Activated CD4-positive, alpha-beta T cell treated with anti-CD3 and anti-CD28 coated beads, Interleukin-2, amount 10 ng/mL, durations not matched to agents 24 days and 14 days (primary cell): ENCODE measurements at regions not wholly inside any gene's neighbourhood (a gene's known extent, or its start where the extent isn't known, plus 50 kb on each side); places are given as distances from the start of the nearest gene placed in this dataset.
"Not testable (repeated sequence)": the region's sequence is repeated elsewhere in the genome, so short reads cannot be mapped to it uniquely, and the experiment has no call there.

Experiments used
- DNase-seq: peaks from one replicate; pipeline ENCODE4 v3.0.0; 2022
- H3K27ac Mint-ChIP-seq: one replicate; pipeline ENCODE4 v1.8.0; 2022; ENCODE audit warnings: mild to moderate bottlenecking, mixed read lengths
- H3K27me3 Mint-ChIP-seq: one replicate; pipeline ENCODE4 v1.8.0; 2022; ENCODE audit warnings: mixed read lengths
- H3K36me3 Mint-ChIP-seq: one replicate; pipeline ENCODE4 v1.8.0; 2022; ENCODE audit warnings: low read depth, mild to moderate bottlenecking, mixed read lengths
- H3K4me1 Mint-ChIP-seq: one replicate; pipeline ENCODE4 v1.8.0; 2021; ENCODE audit warnings: mixed read lengths
- H3K4me3 Mint-ChIP-seq: one replicate; pipeline ENCODE4 v1.8.0; 2022; ENCODE audit warnings: mild to moderate bottlenecking, moderate library complexity, mixed read lengths
- H3K9me3 Mint-ChIP-seq: one replicate; pipeline ENCODE4 v1.8.0; 2021; ENCODE audit warnings: mixed read lengths
- intact Hi-C: fragments of 100-400 bp; cut with micrococcal nuclease; formaldehyde crosslinking; loops from one replicate; pipeline ENCODE4 v1.15.1; 2023

DNA sequence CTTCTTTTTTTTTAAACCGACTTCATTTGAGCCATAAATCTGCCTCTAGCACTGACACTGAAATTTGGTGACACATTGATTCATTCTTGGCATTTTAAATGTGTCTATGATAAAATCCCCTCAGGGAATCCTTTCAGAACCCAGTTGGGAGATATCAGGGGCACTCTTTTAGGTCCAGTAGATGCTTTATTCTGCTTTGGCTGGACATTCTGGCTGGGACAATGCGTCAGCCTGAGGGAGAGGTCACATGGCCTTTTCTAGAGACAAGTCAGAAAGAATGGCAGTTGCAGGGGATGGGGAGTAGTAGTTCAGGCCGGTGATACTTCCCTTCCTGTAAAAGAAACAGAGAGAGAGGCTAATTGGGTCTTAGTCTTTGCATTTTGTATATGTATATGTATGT is 63.1 kb downstream of the TRIM43 start:
- H3K27me3 Mint-ChIP-seq, H3K9me3 Mint-ChIP-seq, H3K27ac Mint-ChIP-seq, intact Hi-C loops, H3K4me1 Mint-ChIP-seq, H3K36me3 Mint-ChIP-seq, H3K4me3 Mint-ChIP-seq, DNase-seq: not testable (repeated sequence)

DNA sequence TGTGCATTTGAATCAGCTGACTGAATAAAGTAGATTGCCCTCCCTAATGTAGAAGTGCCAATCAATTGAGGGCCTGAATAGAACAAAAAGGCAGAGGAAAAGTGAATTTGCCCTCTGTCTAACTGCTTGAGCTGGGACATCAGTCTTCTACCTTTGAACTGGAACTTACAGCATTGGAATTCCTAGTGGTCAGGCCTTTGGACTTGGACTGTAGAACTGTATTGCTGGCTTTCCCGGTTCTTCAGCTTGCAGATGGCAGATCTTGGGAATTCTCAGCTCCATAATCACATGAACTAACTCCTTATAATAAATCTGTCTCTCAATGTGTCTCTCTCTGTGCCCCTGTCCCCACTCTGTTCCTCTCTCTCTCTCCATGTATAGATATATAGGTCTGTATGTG is 64.8 kb downstream of the TRIM43 start:
- H3K9me3 Mint-ChIP-seq, H3K36me3 Mint-ChIP-seq, H3K27ac Mint-ChIP-seq, intact Hi-C loops, DNase-seq, H3K27me3 Mint-ChIP-seq, H3K4me1 Mint-ChIP-seq, H3K4me3 Mint-ChIP-seq: not testable (repeated sequence)

DNA sequence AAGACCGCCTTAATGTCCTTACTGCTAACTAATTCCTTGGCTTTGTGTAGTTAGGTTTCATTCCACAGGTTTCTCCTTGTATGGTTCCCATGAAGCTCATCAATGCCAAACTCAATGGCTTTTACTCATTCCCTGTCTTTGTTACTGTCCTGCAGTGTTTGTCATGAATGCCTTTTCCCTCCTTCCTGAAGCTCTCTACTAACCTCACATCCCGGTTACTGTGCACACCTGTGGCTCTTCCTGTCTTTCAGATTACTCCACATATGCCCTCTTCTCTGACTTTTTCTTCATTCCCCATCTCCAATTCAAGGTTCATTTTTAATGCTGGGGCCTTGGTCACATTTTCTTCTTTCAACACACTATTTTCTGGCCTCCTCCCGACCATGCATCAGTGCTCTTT is 66.1 kb downstream of the TRIM43 start:
- H3K27ac Mint-ChIP-seq, intact Hi-C loops, H3K9me3 Mint-ChIP-seq, H3K27me3 Mint-ChIP-seq, H3K4me3 Mint-ChIP-seq, H3K36me3 Mint-ChIP-seq, H3K4me1 Mint-ChIP-seq, DNase-seq: not testable (repeated sequence)

DNA sequence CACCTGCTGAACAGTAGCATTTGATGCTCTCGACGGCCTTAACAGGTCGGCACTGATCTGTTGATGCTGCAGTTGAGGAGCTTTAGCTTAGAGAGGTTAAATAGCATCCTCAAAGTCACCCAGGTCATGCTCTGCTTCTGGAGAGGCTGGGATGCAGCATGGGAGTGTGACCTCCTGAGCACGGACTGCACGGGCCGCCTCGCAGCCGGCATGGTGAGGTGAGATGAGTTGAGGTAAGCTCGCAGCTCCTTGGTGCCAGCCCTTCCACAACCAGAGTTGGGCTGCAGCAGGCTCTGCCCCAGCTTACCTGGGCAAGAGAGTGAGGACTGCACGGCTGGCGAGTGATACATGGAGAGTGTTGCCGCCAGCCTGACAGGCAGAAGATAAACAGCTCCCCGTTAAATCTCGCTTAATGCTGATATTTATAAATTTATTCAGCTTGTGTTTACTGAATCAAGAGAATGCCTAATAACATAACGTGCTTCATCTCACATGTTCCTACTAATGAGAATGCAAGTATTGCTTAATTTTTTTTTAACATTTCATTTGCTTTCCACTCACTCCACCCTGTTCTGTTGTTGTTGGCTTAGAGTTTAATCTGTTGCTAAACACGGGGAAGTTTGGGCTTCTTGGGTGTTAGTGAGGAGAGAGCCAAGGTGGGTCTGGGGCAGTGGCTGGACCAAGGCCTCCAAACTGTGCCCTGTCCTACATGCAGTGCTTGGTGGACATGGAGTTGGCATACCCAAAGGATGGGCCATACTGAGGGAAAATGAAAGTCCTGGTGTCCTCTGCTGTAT is 69.2 kb downstream of the TRIM43 start:
- H3K4me1 Mint-ChIP-seq, H3K36me3 Mint-ChIP-seq: not testable (repeated sequence)

DNA sequence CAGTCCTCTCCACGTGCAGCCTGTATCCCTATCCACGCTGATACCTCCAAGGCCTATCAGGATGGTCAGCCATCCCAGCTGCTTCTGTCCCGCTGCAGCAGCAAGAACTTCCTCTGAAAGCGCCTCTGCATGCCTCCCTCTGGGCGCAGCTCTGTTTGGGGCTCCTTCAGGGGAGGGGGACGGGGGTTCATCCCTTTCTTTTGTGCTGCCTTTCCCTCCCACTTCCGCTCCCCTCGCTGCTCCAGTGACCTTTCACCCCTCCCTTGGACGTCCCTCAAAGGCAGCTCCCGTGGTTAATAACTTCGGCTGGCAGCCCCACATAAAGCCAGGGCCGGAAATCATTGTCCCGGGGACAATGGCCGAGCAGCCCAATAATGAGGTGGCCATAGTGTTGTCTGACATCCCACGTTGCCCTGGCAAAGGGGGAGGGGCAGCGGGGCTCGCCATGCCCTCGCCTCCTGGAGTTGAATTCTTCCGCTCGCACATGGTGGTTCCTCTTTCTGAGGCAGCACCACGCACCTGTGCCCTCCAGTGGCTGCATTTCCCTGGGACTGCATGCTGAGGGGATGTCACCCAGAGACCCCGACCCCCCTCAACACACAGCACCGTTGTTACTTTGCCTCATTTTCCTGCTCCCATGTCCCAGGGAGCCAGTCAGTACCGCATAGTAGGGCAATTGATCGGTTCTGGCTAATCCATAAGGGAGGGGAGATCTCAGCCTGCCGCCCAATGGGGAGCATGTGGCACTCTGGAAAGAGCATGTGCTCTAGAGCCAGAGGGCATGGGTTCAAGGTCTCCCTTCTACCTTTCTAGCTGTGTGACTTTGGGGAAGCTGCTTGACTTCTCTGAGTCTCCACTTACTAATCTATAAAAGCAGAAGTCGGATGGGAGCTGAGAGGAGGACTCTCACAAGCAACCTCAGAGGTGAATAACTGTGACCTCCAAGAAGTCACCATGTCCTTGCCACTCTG is 72.0 kb downstream of the TRIM43 start:
- H3K27ac Mint-ChIP-seq, H3K9me3 Mint-ChIP-seq, H3K4me1 Mint-ChIP-seq, H3K4me3 Mint-ChIP-seq, intact Hi-C loops, DNase-seq, H3K36me3 Mint-ChIP-seq: not testable (repeated sequence)
- peaks cover 14% of the 10 kb centered on the region for H3K27me3 Mint-ChIP-seq

More for the DNA sequence above, 69.2 kb downstream of the TRIM43 start:
- H3K9me3 Mint-ChIP-seq, intact Hi-C loops, H3K27ac Mint-ChIP-seq, H3K27me3 Mint-ChIP-seq, H3K4me3 Mint-ChIP-seq, DNase-seq: not testable (repeated sequence)

DNA sequence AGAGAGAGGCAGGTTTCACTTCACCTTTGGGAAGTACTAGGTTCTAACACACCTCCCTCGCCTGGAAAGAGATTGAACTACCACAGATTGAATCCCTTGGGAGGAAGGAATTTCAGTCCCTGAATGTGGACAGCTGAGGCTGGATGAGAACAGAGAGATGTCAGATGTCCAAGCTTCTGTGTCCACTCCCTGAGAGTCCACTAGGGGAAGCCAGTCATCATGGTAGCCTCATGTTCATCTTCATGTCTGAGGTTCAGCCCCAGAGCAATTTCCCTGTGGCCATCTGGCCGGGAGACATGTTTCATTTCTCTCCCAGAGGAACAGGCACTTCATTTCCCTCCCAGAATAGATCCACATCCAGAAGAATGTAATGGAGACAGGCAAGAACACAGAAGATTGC is 74.8 kb downstream of the TRIM43 start:
- H3K4me1 Mint-ChIP-seq, H3K27ac Mint-ChIP-seq, H3K36me3 Mint-ChIP-seq, intact Hi-C loops, H3K9me3 Mint-ChIP-seq, DNase-seq, H3K4me3 Mint-ChIP-seq: not testable (repeated sequence)
- H3K27me3 Mint-ChIP-seq, result peaks cover 14% of the 10 kb centered on the region

DNA sequence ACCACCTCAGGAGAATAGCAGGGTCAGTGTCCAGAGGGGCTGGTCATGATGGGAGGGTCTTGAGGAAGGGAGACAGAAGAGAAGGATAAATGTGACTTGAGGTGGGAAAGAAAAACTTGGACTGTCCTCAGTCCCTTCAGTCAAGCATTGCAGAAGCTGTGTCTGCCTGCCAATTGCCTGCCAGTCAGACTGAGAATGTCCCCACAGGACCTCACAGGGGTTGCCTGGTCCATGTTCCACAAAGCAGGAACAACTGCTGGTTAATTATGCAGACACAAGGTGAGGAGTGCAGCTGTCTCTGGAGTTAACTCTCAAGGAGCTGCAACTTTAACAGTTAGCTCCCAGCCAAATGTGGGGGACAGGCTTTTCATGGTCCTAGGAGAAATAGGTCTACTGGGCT is 75.7 kb downstream of the TRIM43 start:
- Mint-ChIP-seq H3K4me3 (no peak overlapping the region), H3K36me3 (no peaks in the 10 kb centered on the region), H3K27ac (no peak overlapping the region), H3K9me3 (no peaks in the 10 kb centered on the region), H3K27me3 (peaks cover 12% of the 10 kb centered on the region), H3K4me1 (peaks cover 4% of the 10 kb centered on the region)
- no peak for DNase-seq
- intact Hi-C loops, result no loop called here

DNA sequence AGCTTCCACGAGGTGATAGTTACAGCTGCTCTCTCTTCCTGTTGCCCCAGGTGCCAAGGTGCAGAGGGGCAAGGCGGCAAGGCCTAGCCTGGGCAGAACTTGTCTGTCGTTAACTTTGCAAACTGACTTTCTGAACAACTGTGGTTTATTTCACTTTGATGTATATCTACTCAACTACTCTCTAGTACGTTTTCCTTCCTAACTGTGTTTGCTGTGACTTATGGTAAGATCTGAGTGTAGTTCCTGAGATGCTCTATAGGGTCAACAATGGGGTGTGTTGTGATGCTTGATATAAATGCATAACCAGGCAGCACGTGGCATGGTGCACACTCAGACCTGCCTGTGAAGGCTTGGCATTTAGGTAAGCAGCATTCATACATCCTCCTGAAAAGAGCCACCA is 77.1 kb downstream of the TRIM43 start:
- H3K27ac Mint-ChIP-seq, H3K36me3 Mint-ChIP-seq, H3K4me1 Mint-ChIP-seq, H3K4me3 Mint-ChIP-seq, H3K9me3 Mint-ChIP-seq, DNase-seq, intact Hi-C loops: not testable (repeated sequence)
- peaks cover 16% of the 10 kb centered on the region for H3K27me3 Mint-ChIP-seq

DNA sequence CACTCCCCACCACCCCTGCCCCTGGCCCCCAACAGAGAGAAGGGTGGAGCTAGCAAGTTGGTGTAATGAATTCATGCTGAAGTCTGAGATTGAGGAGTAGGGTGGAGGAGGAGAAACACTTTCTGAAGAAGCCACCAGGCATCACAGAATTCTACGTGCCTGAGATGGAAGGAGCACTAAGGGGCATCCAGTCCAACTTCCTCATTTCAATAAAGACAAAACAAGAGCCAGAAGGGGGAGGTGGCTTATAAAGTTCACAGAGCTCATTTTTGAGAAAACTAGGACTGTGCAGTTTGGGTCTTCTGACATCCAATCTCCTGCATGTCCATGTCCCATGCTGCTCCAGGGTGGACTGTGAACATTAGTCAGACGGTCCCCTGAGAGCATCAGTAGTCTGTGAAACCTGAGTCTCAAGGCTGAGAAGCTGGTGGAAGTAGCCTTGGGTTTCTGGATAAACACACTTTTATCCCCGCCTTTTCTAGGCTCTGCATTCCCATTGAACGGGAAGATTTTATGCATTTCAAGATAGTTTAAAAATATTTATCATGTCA is 77.7 kb downstream of the TRIM43 start:
- H3K36me3 Mint-ChIP-seq, result no peaks in the 10 kb centered on the region
- peaks cover 4% of the 10 kb centered on the region for H3K4me1 Mint-ChIP-seq
- intact Hi-C loops, result no loop called here
- no peaks in the 10 kb centered on the region for H3K9me3 Mint-ChIP-seq
- H3K27me3 Mint-ChIP-seq, result peaks cover 17% of the 10 kb centered on the region
- no peak overlapping the region for H3K27ac Mint-ChIP-seq
- no peak for DNase-seq
- H3K4me3 Mint-ChIP-seq, result no peak overlapping the region

DNA sequence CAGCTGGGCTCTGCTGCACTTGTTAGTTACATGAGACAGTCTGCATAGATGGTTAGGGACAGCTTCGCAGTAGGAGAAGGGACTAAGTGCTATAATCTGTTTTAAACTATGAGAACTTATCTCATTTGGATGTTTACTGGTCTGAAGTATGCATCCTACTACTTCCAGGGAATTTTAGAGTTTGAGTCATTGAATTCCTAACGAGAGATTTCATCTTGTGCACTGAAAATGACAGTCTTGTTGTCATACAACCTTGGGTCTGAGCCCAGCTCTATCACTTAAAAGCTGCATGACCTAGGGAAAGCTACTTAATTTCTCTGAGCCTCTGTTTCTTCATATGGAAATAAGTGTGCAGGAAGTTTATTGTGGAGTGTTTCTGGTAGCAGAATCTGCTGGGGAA is 78.4 kb downstream of the TRIM43 start:
- Mint-ChIP-seq H3K27ac (no peak overlapping the region), H3K27me3 (peaks cover 15% of the 10 kb centered on the region), H3K36me3 (no peaks in the 10 kb centered on the region), H3K4me1 (peaks cover 4% of the 10 kb centered on the region), H3K4me3 (no peak overlapping the region), H3K9me3 (no peaks in the 10 kb centered on the region)
- DNase-seq, result no peak
- intact Hi-C loops, result no loop called here

DNA sequence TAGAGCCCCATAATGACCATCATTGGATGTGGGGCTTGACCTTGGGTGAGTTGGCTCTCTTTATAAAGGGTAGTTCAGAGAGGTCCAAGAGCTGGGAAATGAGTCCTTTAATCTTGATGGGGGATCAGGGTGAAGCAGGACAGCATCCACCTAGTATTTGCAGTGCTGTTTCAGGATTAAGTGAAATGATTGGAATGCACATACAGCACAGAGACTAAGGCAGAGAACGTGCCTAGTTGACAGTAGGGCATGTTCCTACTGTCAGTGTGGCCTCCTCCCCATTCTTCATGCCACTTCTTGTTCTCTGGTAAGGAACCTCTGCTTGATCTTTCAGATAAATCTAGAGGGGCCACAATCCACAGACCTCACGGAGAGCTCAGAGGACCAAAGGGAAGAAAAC is 78.9 kb downstream of the TRIM43 start:
- no peaks in the 10 kb centered on the region for H3K36me3 Mint-ChIP-seq
- no peaks in the 10 kb centered on the region for H3K9me3 Mint-ChIP-seq
- intact Hi-C loops, result no loop called here
- no peak overlapping the region for H3K4me3 Mint-ChIP-seq
- peaks cover 14% of the 10 kb centered on the region for H3K27me3 Mint-ChIP-seq
- peaks cover 4% of the 10 kb centered on the region for H3K4me1 Mint-ChIP-seq
- no peak overlapping the region for H3K27ac Mint-ChIP-seq
- no peak for DNase-seq

DNA sequence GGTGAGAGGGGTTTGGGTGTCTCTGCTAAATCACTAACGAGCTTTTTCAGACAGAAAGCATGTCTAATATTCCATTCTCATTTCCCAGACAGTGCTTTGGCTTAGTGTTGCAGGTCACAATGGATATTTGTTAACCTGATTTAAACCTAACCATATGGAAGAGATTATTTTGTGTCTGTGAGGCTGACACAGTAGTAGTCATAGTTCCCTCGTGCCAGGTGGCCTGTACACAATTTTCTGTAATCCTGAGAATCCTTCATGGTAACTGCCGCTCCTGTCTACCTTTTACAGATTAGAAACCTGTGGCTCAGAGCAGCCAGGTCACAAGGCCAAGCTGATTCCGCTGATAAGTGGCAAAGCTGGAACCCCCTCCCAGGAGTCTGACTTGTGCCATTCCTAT is 79.4 kb downstream of the TRIM43 start:
- H3K27ac Mint-ChIP-seq, H3K4me1 Mint-ChIP-seq, intact Hi-C loops, H3K4me3 Mint-ChIP-seq, DNase-seq, H3K36me3 Mint-ChIP-seq, H3K9me3 Mint-ChIP-seq: not testable (repeated sequence)
- peaks cover 15% of the 10 kb centered on the region for H3K27me3 Mint-ChIP-seq

DNA sequence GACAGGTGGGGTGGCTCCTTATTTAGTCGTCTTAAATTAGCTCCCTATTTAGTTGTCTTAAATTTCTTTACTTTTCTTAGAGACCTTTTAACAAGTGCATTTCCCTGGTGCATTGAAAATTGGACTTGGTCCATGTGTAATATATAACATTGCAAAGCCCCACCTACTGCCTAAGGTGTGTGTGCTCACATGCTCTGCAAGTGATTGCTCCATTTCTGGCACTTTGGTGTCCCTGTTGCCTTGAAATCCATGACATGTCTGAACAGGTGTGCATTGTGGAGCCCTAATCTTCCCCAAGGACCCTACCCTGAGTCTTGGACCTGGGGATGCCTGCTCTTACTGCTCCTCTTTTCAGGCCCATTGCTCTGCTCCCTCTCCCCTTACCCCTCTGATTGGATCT is 80.2 kb downstream of the TRIM43 start:
- DNase-seq, H3K4me3 Mint-ChIP-seq, H3K9me3 Mint-ChIP-seq, intact Hi-C loops, H3K4me1 Mint-ChIP-seq, H3K27ac Mint-ChIP-seq, H3K36me3 Mint-ChIP-seq: not testable (repeated sequence)
- H3K27me3 Mint-ChIP-seq, result peaks cover 16% of the 10 kb centered on the region

DNA sequence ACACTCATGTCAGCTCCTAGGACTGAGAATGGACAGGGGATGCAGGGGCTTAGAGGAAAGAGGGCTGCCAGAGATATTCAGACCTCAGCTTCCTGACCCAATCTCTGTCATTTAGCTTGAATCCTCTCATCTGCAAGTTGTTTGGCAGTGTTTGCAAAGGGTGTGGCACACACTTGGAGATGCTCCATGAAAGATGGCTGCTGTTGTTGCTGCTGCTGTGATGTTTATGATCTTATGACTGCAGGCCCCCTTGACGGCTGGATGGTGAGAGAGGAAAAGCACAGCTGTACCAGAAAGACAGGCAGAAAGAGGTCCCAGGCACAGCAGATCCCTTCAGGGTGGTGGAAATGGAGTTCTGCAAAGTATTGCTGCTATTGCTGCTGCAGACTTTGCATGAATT is 80.7 kb downstream of the TRIM43 start:
- DNase-seq, H3K4me1 Mint-ChIP-seq, H3K9me3 Mint-ChIP-seq, H3K27ac Mint-ChIP-seq, H3K4me3 Mint-ChIP-seq, H3K36me3 Mint-ChIP-seq, intact Hi-C loops: not testable (repeated sequence)
- peaks cover 16% of the 10 kb centered on the region for H3K27me3 Mint-ChIP-seq
